ENCODE measurements at regions not wholly inside any gene's neighbourhood (a gene's known extent, or its start where the extent isn't known, plus 50 kb on each side); places are given as distances from the start of the nearest gene placed in this dataset.

- Histone ChIP-seq H3K9me3 (ENCODE audit: control insufficient read depth in 1 of 2, insufficient read depth in 1 of 2, low read depth in 1 of 2, low read length in 2 of 2) (peaks cover 3 to 20% of the 10 kb centered on the region in 2 experiments; a peak in 2 of 4 replicates), H3K79me2 (ENCODE audit: insufficient read depth, low read length) (no peaks in the 10 kb centered on the region), H3K27ac (ENCODE audit: low read depth, low read length) (no peak overlapping the region), H3K4me1 (ENCODE audit: control insufficient read depth in 1 of 2, insufficient read depth in 2 of 2, low read length in 2 of 2) (no peaks in the 10 kb centered on the region), H3K4me2 (ENCODE audit: low read length) (no peak overlapping the region), H3K36me3 (ENCODE audit: control insufficient read depth in 1 of 2, insufficient read depth in 2 of 2, low read length in 2 of 2) (no peaks in the 10 kb centered on the region), H4K20me1 (ENCODE audit: insufficient read depth) (no peaks in the 10 kb centered on the region), H3K27me3 (ENCODE audit: insufficient read depth, low read length) (no peaks in the 10 kb centered on the region), H3K9ac (ENCODE audit: low read length) (no peak overlapping the region), H3K4me3 (replicated peaks in 1 of 2; ENCODE audit: low read depth in 1 of 2, low read length in 2 of 2) (no peak overlapping the region), H3K9me2 (ENCODE audit: insufficient read depth) (no peaks in the 10 kb centered on the region), H2AFZ (ENCODE audit: low read depth, low read length, poor library complexity, severe bottlenecking) (no peak overlapping the region)
- no peak for ATAC-seq
- CTCF ChIA-PET = interaction anchor here (0.6 kb wide), 1 partner anchor 1865 kb away, joined by 3 read pairs; no protein-coding TSS in a partner anchor
- TF ChIP-seq, protein P1, sequence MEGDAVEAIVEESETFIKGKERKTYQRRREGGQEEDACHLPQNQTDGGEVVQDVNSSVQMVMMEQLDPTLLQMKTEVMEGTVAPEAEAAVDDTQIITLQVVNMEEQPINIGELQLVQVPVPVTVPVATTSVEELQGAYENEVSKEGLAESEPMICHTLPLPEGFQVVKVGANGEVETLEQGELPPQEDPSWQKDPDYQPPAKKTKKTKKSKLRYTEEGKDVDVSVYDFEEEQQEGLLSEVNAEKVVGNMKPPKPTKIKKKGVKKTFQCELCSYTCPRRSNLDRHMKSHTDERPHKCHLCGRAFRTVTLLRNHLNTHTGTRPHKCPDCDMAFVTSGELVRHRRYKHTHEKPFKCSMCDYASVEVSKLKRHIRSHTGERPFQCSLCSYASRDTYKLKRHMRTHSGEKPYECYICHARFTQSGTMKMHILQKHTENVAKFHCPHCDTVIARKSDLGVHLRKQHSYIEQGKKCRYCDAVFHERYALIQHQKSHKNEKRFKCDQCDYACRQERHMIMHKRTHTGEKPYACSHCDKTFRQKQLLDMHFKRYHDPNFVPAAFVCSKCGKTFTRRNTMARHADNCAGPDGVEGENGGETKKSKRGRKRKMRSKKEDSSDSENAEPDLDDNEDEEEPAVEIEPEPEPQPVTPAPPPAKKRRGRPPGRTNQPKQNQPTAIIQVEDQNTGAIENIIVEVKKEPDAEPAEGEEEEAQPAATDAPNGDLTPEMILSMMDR (IDR thresholded peaks at IDR 0.05 in 2 of 3, conservative IDR thresholded peaks at IDR 0.05 in 1 of 3; ENCODE audit: borderline replicate concordance in 1 of 3, insufficient read depth in 1 of 3, low read depth in 2 of 3, low read length in 2 of 3) = peak in 1 of 3 experiments; percentile 13; a peak in 1 of 6 replicates
- TF ChIP-seq EGR1 (IDR thresholded peaks at IDR 0.05; ENCODE audit: low read depth) = no peak
- TF ChIP-seq RAD21 (IDR thresholded peaks at IDR 0.05; ENCODE audit: low read depth) = 0 out of 2 replicates have a peak, but pooled peaks have one; percentile 3
- no peak for DNase-seq (ENCODE audit: low read depth, low spot score)
- BruUV-seq (replicated peaks) = no TSS peak
- POLR2A ChIA-PET = no interaction called here
- intact Hi-C loops (cut with micrococcal nuclease) = no loop called here
- RAD21 ChIA-PET (ENCODE audit: low non-redundant PET in 1 of 2, low total read pairs in 2 of 2, uncharacterized antibody in 2 of 2, unreplicated experiment in 2 of 2) = no interaction called here
These were observed 349.9 kb upstream of the ANO3 start for GRCh38 chr11:25981998-25982397.

DNA sequence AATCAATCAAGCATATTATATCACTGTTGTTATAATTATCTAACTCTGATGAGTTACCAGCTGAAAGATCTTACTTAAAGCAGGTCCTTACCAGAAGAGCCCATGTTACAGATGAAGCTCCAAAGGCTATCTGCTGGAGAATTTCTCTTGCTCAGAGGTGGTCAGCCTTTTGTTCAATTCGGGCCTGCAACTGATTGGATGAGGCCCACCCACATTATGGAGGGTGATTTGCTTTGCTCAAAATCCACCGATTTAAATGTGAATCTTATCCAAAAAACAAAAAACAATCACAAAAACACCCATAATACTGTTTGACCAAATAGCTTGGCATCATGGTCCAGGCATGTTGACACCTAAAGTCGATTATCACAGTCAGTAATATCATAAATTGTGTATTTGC, 348.6 kb upstream of the ANO3 start:
- H3K9me2 ChIP-seq (ENCODE audit: insufficient read depth) = no peaks in the 10 kb centered on the region
- H3K27ac ChIP-seq (ENCODE audit: low read depth, low read length) = no peak overlapping the region
- intact Hi-C loops (cut with micrococcal nuclease) = no loop called here
- no peaks in the 10 kb centered on the region for H3K79me2 ChIP-seq (ENCODE audit: insufficient read depth, low read length)
- no peak overlapping the region for H3K4me3 ChIP-seq (replicated peaks in 1 of 2; ENCODE audit: low read depth in 1 of 2, low read length in 2 of 2)
- H3K4me1 ChIP-seq (ENCODE audit: control insufficient read depth in 1 of 2, insufficient read depth in 2 of 2, low read length in 2 of 2) = no peaks in the 10 kb centered on the region
- BruUV-seq (replicated peaks) = no TSS peak
- ChIA-PET POLR2A (no interaction called here), RAD21 (ENCODE audit: low non-redundant PET in 1 of 2, low total read pairs in 2 of 2, uncharacterized antibody in 2 of 2, unreplicated experiment in 2 of 2) (no interaction called here), CTCF (no interaction called here)
- no peak overlapping the region for H3K4me2 ChIP-seq (ENCODE audit: low read length)
- no peaks in the 10 kb centered on the region for H3K27me3 ChIP-seq (ENCODE audit: insufficient read depth, low read length)
- H3K36me3 ChIP-seq (ENCODE audit: control insufficient read depth in 1 of 2, insufficient read depth in 2 of 2, low read length in 2 of 2) = no peaks in the 10 kb centered on the region
- H3K9me3 ChIP-seq (ENCODE audit: control insufficient read depth in 1 of 2, insufficient read depth in 1 of 2, low read depth in 1 of 2, low read length in 2 of 2) = peaks cover 0 to 14% of the 10 kb centered on the region in 2 experiments; a peak in 2 of 4 replicates
- no peaks in the 10 kb centered on the region for H4K20me1 ChIP-seq (ENCODE audit: insufficient read depth)
- DNase-seq (ENCODE audit: low read depth, low spot score) (no peak), ATAC-seq (no peak)
- H2AFZ ChIP-seq (ENCODE audit: low read depth, low read length, poor library complexity, severe bottlenecking) = no peak overlapping the region
- no peak overlapping the region for H3K9ac ChIP-seq (ENCODE audit: low read length)
- TF ChIP-seq POLR2AphosphoS5 (IDR thresholded peaks at IDR 0.05; ENCODE audit: low read depth, low read length) (no peak), EGR1 (IDR thresholded peaks at IDR 0.05; ENCODE audit: low read depth) (no peak), FOSL1 (IDR thresholded peaks at IDR 0.05; ENCODE audit: low read depth) (no peak), SP1 (IDR thresholded peaks at IDR 0.05; ENCODE audit: low read depth) (no peak), ZFX (IDR thresholded peaks at IDR 0.05) (no peak), JUND (IDR thresholded peaks at IDR 0.05) (no peak), CEBPB (IDR thresholded peaks at IDR 0.05; ENCODE audit: low read depth) (no peak), EZH2phosphoT487 (IDR thresholded peaks at IDR 0.05; ENCODE audit: borderline replicate concordance) (no peak), ZNF274 (IDR thresholded peaks at IDR 0.05; ENCODE audit: low read depth, low read length) (no peak), CBX3 (IDR thresholded peaks at IDR 0.05; ENCODE audit: low read depth) (no peak), POLR2A (IDR thresholded peaks at IDR 0.05; ENCODE audit: borderline replicate concordance, extremely low read depth, insufficient read depth, insufficient read length) (no peak), ATF3 (IDR thresholded peaks at IDR 0.05) (no peak), SIN3A (IDR thresholded peaks at IDR 0.05; ENCODE audit: low read depth) (no peak), EZH2 (IDR thresholded peaks at IDR 0.05) (no peak)
- TF ChIP-seq, protein P2, sequence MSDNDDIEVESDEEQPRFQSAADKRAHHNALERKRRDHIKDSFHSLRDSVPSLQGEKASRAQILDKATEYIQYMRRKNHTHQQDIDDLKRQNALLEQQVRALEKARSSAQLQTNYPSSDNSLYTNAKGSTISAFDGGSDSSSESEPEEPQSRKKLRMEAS (IDR thresholded peaks at IDR 0.05) = no peak
- TF ChIP-seq, protein P3, sequence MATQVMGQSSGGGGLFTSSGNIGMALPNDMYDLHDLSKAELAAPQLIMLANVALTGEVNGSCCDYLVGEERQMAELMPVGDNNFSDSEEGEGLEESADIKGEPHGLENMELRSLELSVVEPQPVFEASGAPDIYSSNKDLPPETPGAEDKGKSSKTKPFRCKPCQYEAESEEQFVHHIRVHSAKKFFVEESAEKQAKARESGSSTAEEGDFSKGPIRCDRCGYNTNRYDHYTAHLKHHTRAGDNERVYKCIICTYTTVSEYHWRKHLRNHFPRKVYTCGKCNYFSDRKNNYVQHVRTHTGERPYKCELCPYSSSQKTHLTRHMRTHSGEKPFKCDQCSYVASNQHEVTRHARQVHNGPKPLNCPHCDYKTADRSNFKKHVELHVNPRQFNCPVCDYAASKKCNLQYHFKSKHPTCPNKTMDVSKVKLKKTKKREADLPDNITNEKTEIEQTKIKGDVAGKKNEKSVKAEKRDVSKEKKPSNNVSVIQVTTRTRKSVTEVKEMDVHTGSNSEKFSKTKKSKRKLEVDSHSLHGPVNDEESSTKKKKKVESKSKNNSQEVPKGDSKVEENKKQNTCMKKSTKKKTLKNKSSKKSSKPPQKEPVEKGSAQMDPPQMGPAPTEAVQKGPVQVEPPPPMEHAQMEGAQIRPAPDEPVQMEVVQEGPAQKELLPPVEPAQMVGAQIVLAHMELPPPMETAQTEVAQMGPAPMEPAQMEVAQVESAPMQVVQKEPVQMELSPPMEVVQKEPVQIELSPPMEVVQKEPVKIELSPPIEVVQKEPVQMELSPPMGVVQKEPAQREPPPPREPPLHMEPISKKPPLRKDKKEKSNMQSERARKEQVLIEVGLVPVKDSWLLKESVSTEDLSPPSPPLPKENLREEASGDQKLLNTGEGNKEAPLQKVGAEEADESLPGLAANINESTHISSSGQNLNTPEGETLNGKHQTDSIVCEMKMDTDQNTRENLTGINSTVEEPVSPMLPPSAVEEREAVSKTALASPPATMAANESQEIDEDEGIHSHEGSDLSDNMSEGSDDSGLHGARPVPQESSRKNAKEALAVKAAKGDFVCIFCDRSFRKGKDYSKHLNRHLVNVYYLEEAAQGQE (IDR thresholded peaks at IDR 0.05; ENCODE audit: low read depth) = no peak

All from HCT116 (cell line).